Skeletal muscle satellite cell (primary cell): ENCODE measurements at regions not wholly inside any gene's neighbourhood (a gene's known extent, or its start where the extent isn't known, plus 50 kb on each side); places are given as distances from the start of the nearest gene placed in this dataset.
A peak's percentile ranks its signal among the peaks of the same experiment; 100 is the strongest.
"Not testable (repeated sequence)": the region's sequence is repeated elsewhere in the genome, so short reads cannot be mapped to it uniquely, and the experiment has no call there.

Source experiments
- H3K27me3 ChIP-seq: 2 replicates; pipeline ENCODE4 v1.7.0; 2013; ENCODE audit warnings: low read length; ENCODE audit not compliant: control insufficient read depth, insufficient read depth
- H3K36me3 ChIP-seq: 2 replicates; pipeline ENCODE4 v1.7.0; 2013; ENCODE audit warnings: mild to moderate bottlenecking, control low read depth, low read length; ENCODE audit not compliant: insufficient read depth
- H3K4me1 ChIP-seq: 2 replicates; pipeline ENCODE4 v1.7.0; 2013; ENCODE audit warnings: low read length; ENCODE audit not compliant: control insufficient read depth, insufficient read depth
- H3K4me2 ChIP-seq: 2 replicates; pipeline ENCODE4 v1.7.0; 2013; ENCODE audit warnings: mild to moderate bottlenecking, low read length
- H3K4me3 ChIP-seq: 2 replicates; pipeline ENCODE4 v1.7.0; 2013; ENCODE audit warnings: low read length
- H3K9ac ChIP-seq: 2 replicates; pipeline ENCODE4 v1.7.0; 2013; ENCODE audit warnings: mild to moderate bottlenecking, low read depth, low read length, moderate library complexity
- H3K9me3 ChIP-seq: replicated peaks from 2 replicates; pipeline ENCODE4 v1.7.0; 2013; ENCODE audit warnings: mild to moderate bottlenecking, control low read depth, low read length

GRCh38 chr22:47860907-47861306, 1098.5 kb downstream of the TBC1D22A start:
- H3K4me1 ChIP-seq, H3K4me2 ChIP-seq, H3K9ac ChIP-seq, H3K27me3 ChIP-seq, H3K9me3 ChIP-seq, H3K36me3 ChIP-seq, H3K4me3 ChIP-seq: not testable (repeated sequence)

- no peaks in the 10 kb centered on the region for H3K27me3 ChIP-seq
Observed at GRCh38 chr22:47859881-47860525, 1097.6 kb downstream of the TBC1D22A start.

DNA sequence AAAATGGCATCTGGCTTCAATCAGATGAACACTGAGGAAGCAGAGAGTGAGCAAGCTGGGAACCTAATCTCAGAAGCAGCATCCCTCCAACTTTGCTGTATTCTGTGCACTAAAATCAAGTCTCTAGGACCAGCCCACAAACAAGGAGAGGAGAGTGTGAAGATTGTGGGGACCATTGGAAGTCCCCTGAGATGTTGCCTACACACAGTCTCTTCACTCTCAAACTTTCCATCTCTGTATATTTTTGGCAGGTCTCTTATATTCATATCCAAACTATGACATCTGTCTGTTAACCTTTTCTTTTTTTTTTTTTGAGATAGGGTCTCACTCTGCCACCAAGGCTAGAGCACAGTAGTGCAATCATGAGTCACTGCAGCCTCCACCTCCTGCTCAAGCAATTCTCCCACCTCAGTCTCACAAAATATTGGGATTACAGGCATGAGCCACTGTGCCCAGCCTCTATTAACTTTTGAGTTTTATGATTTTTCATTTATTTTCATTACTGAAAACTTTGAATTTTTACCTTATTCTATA, 1096.4 kb downstream of the TBC1D22A start:
- Histone ChIP-seq H3K4me3 (no peak overlapping the region), H3K9me3 (no peaks in the 10 kb centered on the region), H3K4me2 (no peak overlapping the region), H3K9ac (no peak overlapping the region), H3K4me1 (no peaks in the 10 kb centered on the region), H3K27me3 (no peaks in the 10 kb centered on the region), H3K36me3 (no peaks in the 10 kb centered on the region)

More at GRCh38 chr22:47859881-47860525, 1097.6 kb downstream of the TBC1D22A start:
- Histone ChIP-seq H3K36me3 (no peaks in the 10 kb centered on the region), H3K9me3 (no peaks in the 10 kb centered on the region), H3K4me2 (no peak overlapping the region), H3K4me1 (no peaks in the 10 kb centered on the region), H3K9ac (no peak overlapping the region), H3K4me3 (no peak overlapping the region)

GRCh38 chr22:47854680-47855079, 1092.2 kb downstream of the TBC1D22A start:
- Histone ChIP-seq H3K27me3 (no peaks in the 10 kb centered on the region), H3K4me1 (peaks cover 7% of the 10 kb centered on the region), H3K4me2 (no peak overlapping the region), H3K36me3 (no peaks in the 10 kb centered on the region), H3K9ac (no peak overlapping the region), H3K9me3 (no peaks in the 10 kb centered on the region), H3K4me3 (no peak overlapping the region)

GRCh38 chr22:47854251-47854650, 1091.8 kb downstream of the TBC1D22A start:
- no peak overlapping the region for H3K4me3 ChIP-seq
- H3K4me1 ChIP-seq = peaks cover 7% of the 10 kb centered on the region
- no peaks in the 10 kb centered on the region for H3K36me3 ChIP-seq
- no peak overlapping the region for H3K4me2 ChIP-seq
- no peaks in the 10 kb centered on the region for H3K27me3 ChIP-seq
- no peaks in the 10 kb centered on the region for H3K9me3 ChIP-seq
- no peak overlapping the region for H3K9ac ChIP-seq

- Histone ChIP-seq H3K4me1 (peaks cover 7% of the 10 kb centered on the region), H3K9me3 (no peaks in the 10 kb centered on the region), H3K36me3 (no peaks in the 10 kb centered on the region), H3K4me2 (no peak overlapping the region), H3K27me3 (no peaks in the 10 kb centered on the region), H3K9ac (no peak overlapping the region), H3K4me3 (no peak overlapping the region)
Observed at GRCh38 chr22:47853750-47854149, 1091.3 kb downstream of the TBC1D22A start.

DNA sequence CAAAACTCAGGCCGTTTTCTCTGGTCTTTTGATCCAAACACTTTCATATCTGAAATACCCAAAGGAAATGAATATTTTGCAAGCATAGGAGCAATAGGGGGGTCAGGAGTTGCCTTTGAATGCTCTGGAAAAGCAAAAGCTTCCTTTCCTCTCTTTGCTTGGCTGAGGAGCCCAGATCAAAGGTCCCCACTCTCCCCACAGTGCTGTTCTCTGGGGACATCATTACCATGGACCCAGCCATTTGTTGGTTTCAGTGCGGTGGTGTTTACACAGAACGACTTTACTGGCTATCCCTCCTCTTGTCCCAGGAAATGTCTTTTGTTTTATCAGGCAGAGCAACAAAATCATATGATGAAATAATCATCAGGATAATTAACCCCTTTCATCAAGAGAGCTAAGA, 1089.1 kb downstream of the TBC1D22A start:
- Histone ChIP-seq H3K4me1 (peaks cover 12% of the 10 kb centered on the region), H3K9me3 (no peaks in the 10 kb centered on the region), H3K9ac (no peak overlapping the region), H3K27me3 (no peaks in the 10 kb centered on the region), H3K36me3 (no peaks in the 10 kb centered on the region), H3K4me3 (no peak overlapping the region), H3K4me2 (no peak overlapping the region)

GRCh38 chr22:47850644-47851151, 1088.2 kb downstream of the TBC1D22A start:
- peaks cover 12% of the 10 kb centered on the region for H3K4me1 ChIP-seq
- no peaks in the 10 kb centered on the region for H3K27me3 ChIP-seq
- no peak overlapping the region for H3K4me3 ChIP-seq
- no peak overlapping the region for H3K4me2 ChIP-seq
- H3K9ac ChIP-seq = no peak overlapping the region
- no peaks in the 10 kb centered on the region for H3K9me3 ChIP-seq
- H3K36me3 ChIP-seq = no peaks in the 10 kb centered on the region

DNA sequence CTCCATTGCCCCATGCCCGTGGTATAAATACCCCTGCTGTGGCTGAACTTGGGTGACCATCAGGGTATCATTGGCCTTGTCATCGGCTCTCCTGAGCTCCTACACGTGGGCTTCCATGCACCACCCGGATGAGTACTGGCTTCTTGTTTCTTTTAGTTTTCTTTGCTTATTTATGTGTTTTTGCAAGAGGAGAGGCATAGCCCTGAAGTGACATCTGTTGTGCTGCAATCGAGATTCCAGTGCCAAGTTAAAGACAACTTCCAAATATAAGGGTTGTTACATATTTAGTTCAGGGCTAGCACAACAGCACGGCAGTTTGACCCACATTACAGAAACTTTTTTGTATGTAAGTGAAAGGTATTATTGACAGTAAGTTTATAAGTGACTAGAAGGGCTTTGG, 1087.1 kb downstream of the TBC1D22A start:
- Histone ChIP-seq H3K4me2 (no peak overlapping the region), H3K4me3 (no peak overlapping the region), H3K9ac (no peak overlapping the region), H3K9me3 (no peaks in the 10 kb centered on the region), H3K27me3 (no peaks in the 10 kb centered on the region), H3K4me1 (peaks cover 12% of the 10 kb centered on the region), H3K36me3 (no peaks in the 10 kb centered on the region)

DNA sequence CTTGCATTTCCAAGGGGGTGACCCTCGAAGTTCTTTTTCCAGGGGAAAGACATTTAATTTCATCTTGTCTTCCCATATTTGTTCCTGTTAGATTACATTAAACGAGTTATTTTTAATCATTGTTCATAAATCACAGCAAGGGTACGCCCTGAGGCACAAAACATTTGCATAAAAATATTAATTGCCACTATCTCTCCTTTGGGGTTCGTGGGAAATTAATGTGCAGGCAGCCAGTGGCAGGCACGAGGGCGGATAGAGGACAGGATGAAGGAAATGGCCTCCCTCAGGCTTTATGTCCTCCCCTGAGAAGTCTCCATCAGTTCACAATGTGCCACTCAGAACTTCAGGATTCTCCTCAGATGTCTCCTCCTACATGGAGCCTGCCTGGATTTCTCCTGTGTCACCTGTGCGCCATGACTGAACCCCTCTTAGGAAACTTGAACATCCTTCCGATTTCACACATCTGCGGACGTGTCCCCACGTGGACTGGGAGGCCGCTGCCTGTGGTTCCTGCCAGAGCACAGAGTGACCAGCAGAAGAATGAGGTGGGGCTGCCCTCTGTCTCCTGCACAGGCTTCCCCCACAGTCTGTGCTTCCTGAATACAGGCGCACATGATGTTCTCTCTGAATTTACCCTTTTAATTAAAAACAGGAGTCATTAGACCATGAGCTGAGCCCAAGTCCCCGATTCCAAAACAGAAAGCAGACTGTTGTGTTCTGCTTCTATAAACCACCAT, 1085.9 kb downstream of the TBC1D22A start:
- H3K4me3 ChIP-seq = no peak overlapping the region
- no peaks in the 10 kb centered on the region for H3K36me3 ChIP-seq
- no peak overlapping the region for H3K9ac ChIP-seq
- H3K4me2 ChIP-seq = no peak overlapping the region
- H3K27me3 ChIP-seq = no peaks in the 10 kb centered on the region
- H3K9me3 ChIP-seq = no peaks in the 10 kb centered on the region
- H3K4me1 ChIP-seq = peaks cover 12% of the 10 kb centered on the region

GRCh38 chr22:47847131-47847890, 1084.9 kb downstream of the TBC1D22A start:
- Histone ChIP-seq H3K27me3 (no peaks in the 10 kb centered on the region), H3K4me3 (no peak overlapping the region), H3K36me3 (no peaks in the 10 kb centered on the region), H3K4me1 (peaks cover 12% of the 10 kb centered on the region), H3K9ac (peak overlapping the region; percentile 22), H3K4me2 (no peak overlapping the region), H3K9me3 (no peaks in the 10 kb centered on the region)
